GM12878 (cell line): ENCODE measurements at regions not wholly inside any gene's neighbourhood (a gene's known extent, or its start where the extent isn't known, plus 50 kb on each side); places are given as distances from the start of the nearest gene placed in this dataset.

ENCODE experiments used
- ATAC-seq: fragments of 200-7000 bp; cut with Tn5 transposase; 3 replicates; pipeline ENCODE4 v1.9.1; 2020; ENCODE audit warnings: mild to moderate bottlenecking, moderate library complexity
- BruUV-seq: library from RNA; stranded (reverse); fragments of 400-500 nt; replicated peaks from 2 replicates; lab custom pipeline; 2021; lab: Mats Ljungman, UMichigan
- CTCF ChIA-PET: fragments of 300-600 bp; sonication (Branson Sonifier 250); formaldehyde crosslinking; extraction: SDS; loops from one replicate; lab custom pipeline; 2021; ENCODE audit warnings: inconsistent platforms; lab: Yijun Ruan, JAX
- POLR2A ChIA-PET: fragments of 350-600 bp; formaldehyde crosslinking; extraction: SDS; loops from one replicate; lab custom pipeline; 2021; ENCODE audit warnings: inconsistent platforms; lab: Charles Lee
- RAD21 ChIA-PET: fragments of 300-600 bp; sonication (Branson Sonifier 250); formaldehyde crosslinking; loops from one replicate; lab custom pipeline; 2023; ENCODE audit warnings: antibody characterized with exemption; ENCODE audit not compliant: unreplicated experiment; lab: Charles Lee
- SMC1A ChIA-PET: fragments of 300-600 bp; sonication (Branson Sonifier 250); formaldehyde crosslinking; loops from one replicate; lab custom pipeline; 2023; ENCODE audit not compliant: unreplicated experiment, uncharacterized antibody; lab: Charles Lee
- DNase-seq: peaks from one replicate; pipeline ENCODE4 v3.0.0-alpha.2; 2011; ENCODE audit warnings: low read depth, low spot score
- FAIRE-seq: peaks from 3 replicates; lab custom pipeline; 2011; peaks lifted over from hg19 to GRCh38; lab: Jason Lieb, UNC
- H2AFZ ChIP-seq: 2 replicates; pipeline ENCODE4 v1.6.0; 2011; ENCODE audit warnings: low read depth, low read length, control low read depth; ENCODE audit not compliant: control insufficient read depth
- H3K27ac ChIP-seq: 2 replicates; pipeline ENCODE4 v1.5.1; 2011; ENCODE audit warnings: control low read depth; ENCODE audit not compliant: control insufficient read depth, insufficient read depth
- H3K27me3 ChIP-seq, 2 experiments: replicated peaks in 1 of 2; 2 replicates each; pipeline versions ENCODE4 v1.6.0 to v1.6.1; 2011; ENCODE audit warnings: low read length in 1 of 2; ENCODE audit not compliant: control insufficient read depth in 2 of 2, insufficient read depth in 2 of 2
- H3K36me3 ChIP-seq, 2 experiments: 2 replicates each; pipeline ENCODE4 v1.5.1; 2011; ENCODE audit warnings: low read length in 1 of 2; ENCODE audit not compliant: control insufficient read depth in 2 of 2, insufficient read depth in 2 of 2
- H3K4me1 ChIP-seq: 2 replicates; pipeline ENCODE4 v1.6.1; 2011; ENCODE audit warnings: mild to moderate bottlenecking, low read length, moderate library complexity, mixed read lengths; ENCODE audit not compliant: control insufficient read depth, insufficient read depth
- H3K4me2 ChIP-seq: 2 replicates; pipeline ENCODE4 v1.6.0; 2011; ENCODE audit warnings: control low read depth; ENCODE audit not compliant: control insufficient read depth, insufficient read depth
- H3K4me3 ChIP-seq: fragments of 200-600 bp; sonication (generic); 2 replicates; pipeline ENCODE4 v1.5.1; 2016
- H3K79me2 ChIP-seq: 2 replicates; pipeline ENCODE4 v1.6.0; 2011; ENCODE audit warnings: low read length; ENCODE audit not compliant: control insufficient read depth, insufficient read depth
- H3K9ac ChIP-seq: 2 replicates; pipeline ENCODE4 v1.8.0; 2011; ENCODE audit warnings: low read length, control low read depth, mixed read lengths; ENCODE audit not compliant: control insufficient read depth, insufficient read depth
- H3K9me3 ChIP-seq: replicated peaks from 3 replicates; pipeline ENCODE4 v1.5.1; 2011; ENCODE audit warnings: mild to moderate bottlenecking, low read length; ENCODE audit not compliant: control insufficient read depth, insufficient read depth
- H4K20me1 ChIP-seq: 2 replicates; pipeline ENCODE4 v1.6.0; 2011; ENCODE audit not compliant: control insufficient read depth, insufficient read depth
- IKZF1 ChIP-seq: fragments of 450-650 bp; conservative IDR thresholded peaks from 2 replicates; pipeline ENCODE4 v1.6.1; 2017; ENCODE audit warnings: antibody characterized with exemption, mild to moderate bottlenecking
- IKZF2 ChIP-seq, 2 experiments: fragments of 450-650 bp; IDR thresholded peaks; 2 replicates each; pipeline ENCODE4 v1.6.1; 2017; ENCODE audit warnings: mild to moderate bottlenecking in 2 of 2, moderate library complexity in 2 of 2
- MYC ChIP-seq: IDR thresholded peaks from 2 replicates; pipeline ENCODE4 v1.6.1; 2011; ENCODE audit warnings: mild to moderate bottlenecking, low read length, moderate library complexity, inconsistent platforms; ENCODE audit not compliant: insufficient read depth, insufficient replicate concordance, insufficient read length, severe bottlenecking
- TAF1 ChIP-seq: IDR thresholded peaks from 2 replicates; pipeline ENCODE4 v1.6.1; 2011; ENCODE audit warnings: mild to moderate bottlenecking, low read depth, low read length, borderline replicate concordance
- in situ Hi-C: fragments of 300-500 bp; cut with MboI; formaldehyde crosslinking; loops from 9 replicates; pipeline ENCODE4 v1.14.3; 2018; ENCODE audit warnings: mixed read lengths
- intact Hi-C: fragments of 100-400 bp; cut with micrococcal nuclease; formaldehyde crosslinking; loops from one replicate; pipeline ENCODE4 v1.14.2; 2022; ENCODE audit not compliant: unreplicated experiment
- TF ChIP-seq, protein P1 (sequence below): IDR thresholded peaks from 2 replicates; pipeline ENCODE4 v1.6.1; 2011; ENCODE audit warnings: low read depth, low read length, improper control_type of control experiment, borderline replicate concordance
- TF ChIP-seq, protein P2 (sequence below): fragments of 450-650 bp; IDR thresholded peaks from 2 replicates; pipeline ENCODE4 v1.6.1; 2017; ENCODE audit warnings: mild to moderate bottlenecking, moderate library complexity
- TF ChIP-seq, protein P3 (sequence below): IDR thresholded peaks from 2 replicates; pipeline ENCODE4 v1.6.1; 2011; ENCODE audit warnings: borderline replicate concordance, low read depth, mild to moderate bottlenecking, moderate library complexity, low read length; ENCODE audit not compliant: insufficient read depth, poor library complexity, severe bottlenecking
- TF ChIP-seq, protein P4 (sequence below): fragments of 450-650 bp; IDR thresholded peaks from 2 replicates; pipeline ENCODE4 v1.6.1; 2016; ENCODE audit warnings: mild to moderate bottlenecking

DNA sequence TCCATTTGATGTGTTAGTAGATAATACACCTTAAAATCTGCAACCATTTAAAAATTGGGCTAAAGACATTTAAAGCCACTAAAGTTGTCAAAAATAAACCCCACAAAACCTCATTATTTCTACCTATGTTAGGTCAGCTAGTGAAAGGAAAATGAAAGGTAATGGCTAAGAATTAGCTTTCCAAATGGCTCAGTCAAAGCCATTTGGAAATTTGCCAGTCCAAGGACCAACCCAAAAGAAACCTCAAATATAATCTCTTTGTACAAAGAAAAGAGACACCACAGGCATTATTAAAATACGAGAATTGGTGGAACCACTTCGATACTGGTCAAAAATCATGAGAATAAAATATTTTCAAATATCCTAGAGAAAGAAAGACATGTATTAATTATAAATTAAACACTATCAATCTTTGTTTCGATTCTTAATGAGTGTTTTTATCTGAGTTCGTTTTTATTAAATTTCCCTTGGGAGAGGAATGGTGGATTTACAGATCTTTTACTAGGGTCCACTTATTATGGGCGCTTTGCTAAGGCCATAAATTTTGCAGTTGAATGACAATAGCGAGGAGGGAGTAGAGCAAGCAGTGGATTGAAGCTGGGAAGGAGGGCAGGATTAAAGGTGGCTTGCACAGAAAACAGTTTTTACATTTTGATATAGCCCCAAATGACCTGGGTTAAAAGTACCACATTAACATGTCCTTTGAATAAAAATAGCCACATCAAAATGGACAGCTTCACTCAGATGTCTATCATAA is 116.8 kb upstream of the SHB start (continued):
- TF ChIP-seq, protein P1, sequence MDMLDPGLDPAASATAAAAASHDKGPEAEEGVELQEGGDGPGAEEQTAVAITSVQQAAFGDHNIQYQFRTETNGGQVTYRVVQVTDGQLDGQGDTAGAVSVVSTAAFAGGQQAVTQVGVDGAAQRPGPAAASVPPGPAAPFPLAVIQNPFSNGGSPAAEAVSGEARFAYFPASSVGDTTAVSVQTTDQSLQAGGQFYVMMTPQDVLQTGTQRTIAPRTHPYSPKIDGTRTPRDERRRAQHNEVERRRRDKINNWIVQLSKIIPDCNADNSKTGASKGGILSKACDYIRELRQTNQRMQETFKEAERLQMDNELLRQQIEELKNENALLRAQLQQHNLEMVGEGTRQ: no peak

DNA sequence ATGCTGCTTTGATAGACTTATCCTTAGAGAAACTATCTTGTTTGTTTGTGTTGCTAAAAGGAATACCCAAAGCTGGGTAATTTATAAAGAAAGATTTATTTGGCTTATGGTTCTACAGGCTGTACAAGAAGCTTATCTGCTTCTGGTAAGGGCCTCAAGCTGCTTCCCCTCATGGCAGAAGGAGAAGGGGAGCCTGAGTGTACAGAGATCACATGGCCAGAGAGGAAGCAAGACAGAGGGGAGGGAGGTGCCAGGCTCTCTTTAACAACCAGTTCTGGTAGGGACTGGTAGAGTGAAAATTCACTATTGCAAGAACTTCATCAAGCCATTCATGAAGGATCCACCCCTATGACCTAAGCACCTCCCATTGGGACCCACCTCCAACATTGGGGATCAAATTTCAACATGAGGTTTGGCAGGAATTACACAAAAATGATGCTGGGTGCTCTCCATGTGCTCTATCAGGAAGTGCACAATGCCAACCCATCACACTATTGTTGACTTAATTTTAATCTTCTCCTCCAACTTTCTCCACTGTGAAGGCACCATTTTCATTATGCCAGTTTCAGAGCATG is 115.1 kb upstream of the SHB start:
- TF ChIP-seq IKZF2 (IDR thresholded peaks at IDR 0.05): no peak
- TF ChIP-seq TAF1: no peak
- TF ChIP-seq, protein P2, sequence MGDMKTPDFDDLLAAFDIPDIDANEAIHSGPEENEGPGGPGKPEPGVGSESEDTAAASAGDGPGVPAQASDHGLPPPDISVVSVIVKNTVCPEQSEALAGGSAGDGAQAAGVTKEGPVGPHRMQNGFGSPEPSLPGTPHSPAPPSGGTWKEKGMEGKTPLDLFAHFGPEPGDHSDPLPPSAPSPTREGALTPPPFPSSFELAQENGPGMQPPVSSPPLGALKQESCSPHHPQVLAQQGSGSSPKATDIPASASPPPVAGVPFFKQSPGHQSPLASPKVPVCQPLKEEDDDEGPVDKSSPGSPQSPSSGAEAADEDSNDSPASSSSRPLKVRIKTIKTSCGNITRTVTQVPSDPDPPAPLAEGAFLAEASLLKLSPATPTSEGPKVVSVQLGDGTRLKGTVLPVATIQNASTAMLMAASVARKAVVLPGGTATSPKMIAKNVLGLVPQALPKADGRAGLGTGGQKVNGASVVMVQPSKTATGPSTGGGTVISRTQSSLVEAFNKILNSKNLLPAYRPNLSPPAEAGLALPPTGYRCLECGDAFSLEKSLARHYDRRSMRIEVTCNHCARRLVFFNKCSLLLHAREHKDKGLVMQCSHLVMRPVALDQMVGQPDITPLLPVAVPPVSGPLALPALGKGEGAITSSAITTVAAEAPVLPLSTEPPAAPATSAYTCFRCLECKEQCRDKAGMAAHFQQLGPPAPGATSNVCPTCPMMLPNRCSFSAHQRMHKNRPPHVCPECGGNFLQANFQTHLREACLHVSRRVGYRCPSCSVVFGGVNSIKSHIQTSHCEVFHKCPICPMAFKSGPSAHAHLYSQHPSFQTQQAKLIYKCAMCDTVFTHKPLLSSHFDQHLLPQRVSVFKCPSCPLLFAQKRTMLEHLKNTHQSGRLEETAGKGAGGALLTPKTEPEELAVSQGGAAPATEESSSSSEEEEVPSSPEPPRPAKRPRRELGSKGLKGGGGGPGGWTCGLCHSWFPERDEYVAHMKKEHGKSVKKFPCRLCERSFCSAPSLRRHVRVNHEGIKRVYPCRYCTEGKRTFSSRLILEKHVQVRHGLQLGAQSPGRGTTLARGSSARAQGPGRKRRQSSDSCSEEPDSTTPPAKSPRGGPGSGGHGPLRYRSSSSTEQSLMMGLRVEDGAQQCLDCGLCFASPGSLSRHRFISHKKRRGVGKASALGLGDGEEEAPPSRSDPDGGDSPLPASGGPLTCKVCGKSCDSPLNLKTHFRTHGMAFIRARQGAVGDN: 0 out of 2 replicates have a peak, but pooled peaks have one; percentile 39
- TF ChIP-seq IKZF1: no peak
- TF ChIP-seq MYC: no peak
- TF ChIP-seq, protein P3, sequence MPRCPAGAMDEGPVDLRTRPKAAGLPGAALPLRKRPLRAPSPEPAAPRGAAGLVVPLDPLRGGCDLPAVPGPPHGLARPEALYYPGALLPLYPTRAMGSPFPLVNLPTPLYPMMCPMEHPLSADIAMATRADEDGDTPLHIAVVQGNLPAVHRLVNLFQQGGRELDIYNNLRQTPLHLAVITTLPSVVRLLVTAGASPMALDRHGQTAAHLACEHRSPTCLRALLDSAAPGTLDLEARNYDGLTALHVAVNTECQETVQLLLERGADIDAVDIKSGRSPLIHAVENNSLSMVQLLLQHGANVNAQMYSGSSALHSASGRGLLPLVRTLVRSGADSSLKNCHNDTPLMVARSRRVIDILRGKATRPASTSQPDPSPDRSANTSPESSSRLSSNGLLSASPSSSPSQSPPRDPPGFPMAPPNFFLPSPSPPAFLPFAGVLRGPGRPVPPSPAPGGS: no peak
- TF ChIP-seq, protein P4, sequence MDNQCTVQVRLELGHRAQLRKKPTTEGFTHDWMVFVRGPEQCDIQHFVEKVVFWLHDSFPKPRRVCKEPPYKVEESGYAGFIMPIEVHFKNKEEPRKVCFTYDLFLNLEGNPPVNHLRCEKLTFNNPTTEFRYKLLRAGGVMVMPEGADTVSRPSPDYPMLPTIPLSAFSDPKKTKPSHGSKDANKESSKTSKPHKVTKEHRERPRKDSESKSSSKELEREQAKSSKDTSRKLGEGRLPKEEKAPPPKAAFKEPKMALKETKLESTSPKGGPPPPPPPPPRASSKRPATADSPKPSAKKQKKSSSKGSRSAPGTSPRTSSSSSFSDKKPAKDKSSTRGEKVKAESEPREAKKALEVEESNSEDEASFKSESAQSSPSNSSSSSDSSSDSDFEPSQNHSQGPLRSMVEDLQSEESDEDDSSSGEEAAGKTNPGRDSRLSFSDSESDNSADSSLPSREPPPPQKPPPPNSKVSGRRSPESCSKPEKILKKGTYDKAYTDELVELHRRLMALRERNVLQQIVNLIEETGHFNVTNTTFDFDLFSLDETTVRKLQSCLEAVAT: no peak
- ChIA-PET RAD21 (interaction anchor here (1.0 to 11.9 kb wide), 6 partner anchors 16 to 95 kb away, joined by 3 to 97 read pairs (median 6); no protein-coding TSS in a partner anchor), SMC1A (interaction anchor here (0.9 to 12.9 kb wide), 10 partner anchors 11 to 95 kb away, joined by 3 to 112 read pairs (median 6); no protein-coding TSS in a partner anchor), POLR2A (interaction anchor here (1.2 kb wide), 1 partner anchor 19 kb away, joined by 4 read pairs; no protein-coding TSS in a partner anchor), CTCF (interaction anchor here (1.7 kb wide), 1 partner anchor 80 kb away, joined by 5 read pairs; no protein-coding TSS in a partner anchor)
- BruUV-seq: no TSS peak
- intact Hi-C loops: no loop called here
- Histone ChIP-seq H3K4me2 (no peak overlapping the region), H3K79me2 (no peaks in the 10 kb centered on the region), H3K4me3 (no peak overlapping the region), H3K9me3 (no peaks in the 10 kb centered on the region), H2AFZ (no peak overlapping the region; the same call in 1 of the 2 replicates), H4K20me1 (no peaks in the 10 kb centered on the region), H3K27ac (no peak overlapping the region), H3K9ac (no peak overlapping the region), H3K36me3 (no peaks in the 10 kb centered on the region), H3K4me1 (peaks cover 14% of the 10 kb centered on the region), H3K27me3 (peaks cover 0 to 2% of the 10 kb centered on the region in 2 experiments; a peak in 1 of 4 replicates)
- no peak for FAIRE-seq
- in situ Hi-C loops: no loop called here
- no peak for DNase-seq
- no peak for ATAC-seq
